ENCODE measurements at regions not wholly inside any gene's neighbourhood (a gene's known extent, or its start where the extent isn't known, plus 50 kb on each side); places are given as distances from the start of the nearest gene placed in this dataset.

GRCh38 chr2:180334514-180334913 is 327.4 kb upstream of the CWC22 start:
- no peak for TF ChIP-seq CTCF (IDR thresholded peaks at IDR 0.05; ENCODE audit: control insufficient read depth, insufficient read depth, low read depth, low read length, missing control alignments)
- DNase-seq (ENCODE audit: low read depth): no peak
- no peak overlapping the region for H3K4me3 ChIP-seq (ENCODE audit: control insufficient read depth, low read depth, low read length)

GRCh38 chr2:180328795-180329422 is 321.8 kb upstream of the CWC22 start:
- H3K4me3 ChIP-seq (ENCODE audit: control insufficient read depth, low read depth, low read length): no peak overlapping the region
- TF ChIP-seq CTCF (IDR thresholded peaks at IDR 0.05; ENCODE audit: control insufficient read depth, insufficient read depth, low read depth, low read length, missing control alignments): no peak
- DNase-seq (ENCODE audit: low read depth): no peak

DNA sequence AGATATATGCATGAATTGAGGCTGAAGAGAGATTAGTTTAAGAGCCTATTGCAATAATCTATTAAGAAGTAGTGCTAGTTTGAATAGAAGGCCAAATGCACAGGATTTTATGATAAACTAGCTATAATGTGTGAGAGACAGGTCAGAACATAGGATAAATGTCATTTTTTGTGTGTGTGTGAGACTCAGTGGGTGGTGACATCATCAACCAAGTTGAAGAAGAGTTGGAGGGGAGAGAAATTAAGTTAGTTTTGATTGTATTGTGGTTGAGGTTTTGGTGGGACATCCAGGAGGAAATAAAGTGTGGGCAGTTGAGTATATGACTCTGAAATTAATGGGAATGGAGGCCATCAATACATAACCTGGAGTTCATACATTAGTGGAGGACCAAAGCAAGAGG is 320.1 kb upstream of the CWC22 start:
- DNase-seq (ENCODE audit: low read depth): no peak
- TF ChIP-seq CTCF (IDR thresholded peaks at IDR 0.05; ENCODE audit: control insufficient read depth, insufficient read depth, low read depth, low read length, missing control alignments): no peak
- no peak overlapping the region for H3K4me3 ChIP-seq (ENCODE audit: control insufficient read depth, low read depth, low read length)

- no peak for TF ChIP-seq CTCF (IDR thresholded peaks at IDR 0.05; ENCODE audit: control insufficient read depth, insufficient read depth, low read depth, low read length, missing control alignments)
- DNase-seq (ENCODE audit: low read depth): no peak
- H3K4me3 ChIP-seq (ENCODE audit: control insufficient read depth, low read depth, low read length): no peak overlapping the region
Observed at GRCh38 chr2:180325416-180326120, 318.5 kb upstream of the CWC22 start.

- no peak for TF ChIP-seq CTCF (IDR thresholded peaks at IDR 0.05; ENCODE audit: control insufficient read depth, insufficient read depth, low read depth, low read length, missing control alignments)
- no peak for DNase-seq (ENCODE audit: low read depth)
- H3K4me3 ChIP-seq (ENCODE audit: control insufficient read depth, low read depth, low read length): no peak overlapping the region
Observed at GRCh38 chr2:180324182-180324581, 317.1 kb upstream of the CWC22 start.

DNA sequence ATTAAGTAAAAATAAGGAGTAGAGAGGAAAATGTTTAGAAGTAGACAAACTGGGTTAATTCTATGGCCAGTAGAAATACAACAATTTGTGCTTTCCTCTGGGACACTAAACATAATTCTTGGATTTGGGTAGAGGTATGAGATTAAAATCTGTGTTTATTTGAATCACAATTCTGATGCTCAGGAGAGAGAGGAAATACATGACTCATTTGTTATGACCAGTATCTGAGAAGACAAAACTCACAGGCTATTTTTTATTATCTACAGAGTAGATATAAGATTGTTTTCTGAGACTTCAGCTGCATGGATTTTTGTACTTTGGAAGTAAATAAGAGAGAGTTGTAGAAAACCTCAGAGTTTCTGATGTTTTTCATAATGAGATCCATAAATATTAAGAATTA is 315.7 kb upstream of the CWC22 start:
- no peak overlapping the region for H3K4me3 ChIP-seq (ENCODE audit: control insufficient read depth, low read depth, low read length)
- DNase-seq (ENCODE audit: low read depth): no peak
- TF ChIP-seq CTCF (IDR thresholded peaks at IDR 0.05; ENCODE audit: control insufficient read depth, insufficient read depth, low read depth, low read length, missing control alignments): no peak
